GM18867 (cell line): ENCODE measurements at regions not wholly inside any gene's neighbourhood (a gene's known extent, or its start where the extent isn't known, plus 50 kb on each side); places are given as distances from the start of the nearest gene placed in this dataset.

Experiments used
- ATAC-seq: cut with Tn5 transposase; IDR thresholded peaks from one replicate; pipeline ENCODE4 v1.9.1; 2021; ENCODE audit warnings: mild to moderate bottlenecking, moderate library complexity; ENCODE audit not compliant: unreplicated experiment

DNA sequence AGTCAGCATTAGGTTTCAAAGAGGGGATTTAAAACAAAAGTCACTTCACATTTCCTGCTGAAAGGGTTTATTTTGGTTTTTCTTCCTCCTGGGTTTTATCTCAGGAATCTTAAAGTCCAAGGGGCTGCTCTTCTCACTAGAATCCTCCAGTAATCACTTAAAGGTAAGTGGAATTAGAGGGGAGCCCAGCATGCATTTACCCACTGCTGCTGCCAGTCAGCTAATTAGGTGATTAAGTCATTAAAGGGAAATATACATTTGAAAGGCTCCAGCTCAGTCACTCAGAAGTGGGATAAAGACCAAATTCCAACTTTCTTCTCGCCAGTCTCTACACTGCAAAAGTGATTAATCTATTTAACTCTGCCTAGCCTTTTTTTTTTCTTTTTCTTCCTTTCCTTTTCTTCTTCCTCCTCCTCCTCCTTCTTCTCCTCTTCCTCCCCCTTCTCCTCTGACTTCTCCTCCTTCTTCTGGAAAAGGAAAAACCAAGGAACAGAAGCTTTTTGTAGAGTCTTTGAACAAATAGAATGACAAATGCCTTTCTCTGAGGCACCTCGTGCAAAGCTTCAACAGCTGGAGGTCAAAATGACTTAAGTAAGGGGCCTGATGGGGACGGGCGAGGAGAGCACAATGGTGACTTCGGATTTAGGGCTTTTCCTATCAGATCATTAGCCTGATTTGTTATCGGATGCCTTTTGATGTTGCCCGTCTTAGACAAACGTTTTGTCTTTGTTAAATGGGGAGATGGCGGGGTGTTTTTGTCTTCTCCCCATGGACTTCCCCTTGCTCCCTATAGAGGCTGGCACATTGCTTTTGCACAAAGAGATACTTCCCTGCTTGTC is 617.6 kb downstream of the IRX1 start:
- no peak for ATAC-seq

DNA sequence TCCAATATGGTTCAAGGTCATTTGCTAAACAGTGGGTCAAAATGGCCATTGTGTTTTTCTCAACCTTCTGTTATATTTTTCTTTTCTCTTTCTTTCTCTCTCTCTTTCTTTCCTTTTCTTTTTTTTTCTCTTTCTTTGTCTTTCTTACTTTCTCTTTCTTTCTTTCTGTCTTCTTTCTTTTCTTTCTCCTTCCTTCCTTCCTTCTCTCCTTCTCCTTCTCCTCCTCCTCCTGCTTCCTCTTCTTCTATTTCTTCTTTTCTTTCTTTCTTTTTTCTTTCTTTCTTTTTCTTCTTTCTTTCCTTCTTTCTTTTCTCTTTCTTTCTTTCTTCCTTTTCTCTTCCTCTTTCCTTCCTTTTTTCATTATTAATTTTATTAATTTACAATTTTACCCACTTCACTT is 619.5 kb downstream of the IRX1 start:
- no peak for ATAC-seq

DNA sequence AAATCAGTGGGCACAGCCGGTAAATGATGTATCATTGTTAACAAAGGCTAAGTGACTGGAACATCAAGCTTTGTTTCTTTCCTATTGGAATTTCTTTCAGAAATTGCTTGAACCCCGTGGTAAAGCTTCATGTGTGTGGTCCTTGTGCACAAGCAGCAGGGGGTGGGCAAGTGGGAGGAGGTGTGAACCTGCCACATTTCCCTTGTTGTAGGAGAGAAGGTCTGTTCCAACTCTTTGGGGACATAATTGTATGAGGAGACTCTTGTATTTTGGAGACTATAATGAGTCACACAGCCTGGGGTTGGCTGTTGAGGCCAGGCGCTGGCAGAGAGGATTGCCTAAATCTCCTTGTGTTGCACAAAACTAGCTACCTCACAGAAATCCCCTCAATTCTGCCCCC is 620.5 kb downstream of the IRX1 start:
- ATAC-seq, result no peak

DNA sequence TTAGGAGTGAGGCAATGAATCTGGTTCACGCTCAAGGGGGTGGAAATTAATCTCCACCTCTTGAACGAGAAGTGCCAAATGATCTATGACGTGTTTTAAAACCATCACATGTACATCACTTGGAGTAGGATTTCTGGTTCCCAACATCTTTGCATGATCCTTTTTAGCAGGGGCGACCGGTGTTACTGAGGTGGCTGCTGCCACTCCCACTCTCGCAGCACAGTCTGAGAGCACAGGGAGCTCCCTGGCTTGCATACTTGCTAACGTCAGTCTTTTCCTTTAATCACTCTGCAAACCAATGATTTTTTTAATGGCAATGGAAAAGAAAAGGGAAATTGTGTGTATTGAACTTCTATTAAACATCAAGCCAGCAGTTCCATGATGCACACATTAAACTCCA is 624.4 kb downstream of the IRX1 start:
- no peak for ATAC-seq

DNA sequence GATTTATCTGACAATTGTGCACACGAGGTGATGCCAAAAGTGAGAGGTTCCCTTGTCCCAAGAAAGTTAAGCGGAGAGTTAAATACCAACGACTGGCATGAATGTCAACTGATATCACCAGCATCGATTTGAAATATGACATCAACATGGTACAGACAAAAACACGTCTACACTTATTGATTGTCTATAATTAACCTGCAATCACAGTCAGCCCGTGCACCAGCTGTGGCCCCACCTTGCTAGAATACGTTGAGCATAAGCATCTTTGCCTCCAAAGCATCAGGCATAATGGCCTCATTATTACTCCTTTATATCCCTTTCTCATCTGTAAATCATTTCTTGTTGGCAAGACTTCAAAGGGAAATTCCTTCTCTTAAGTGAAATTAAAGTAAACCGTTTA is 625.4 kb downstream of the IRX1 start:
- ATAC-seq, result no peak

DNA sequence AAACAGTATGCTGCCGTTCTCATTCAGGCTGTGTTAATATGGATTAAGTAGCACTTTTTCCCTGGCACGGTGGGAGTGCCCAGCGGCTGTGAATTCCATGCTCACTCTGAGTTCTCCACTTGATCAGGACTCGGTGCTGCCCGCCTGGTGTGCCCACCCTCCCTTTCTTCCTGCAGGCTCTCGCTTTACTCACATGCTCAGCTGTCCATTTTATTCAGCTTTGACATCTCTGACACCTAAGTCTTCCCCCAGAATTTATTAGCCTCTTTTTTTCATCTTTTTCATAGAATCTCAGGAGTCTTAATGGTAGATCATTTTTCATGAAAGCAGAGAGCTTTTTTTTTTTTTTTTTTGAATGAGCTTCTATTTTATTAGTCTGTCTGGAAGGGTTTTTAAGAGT is 626.5 kb downstream of the IRX1 start:
- no peak for ATAC-seq

DNA sequence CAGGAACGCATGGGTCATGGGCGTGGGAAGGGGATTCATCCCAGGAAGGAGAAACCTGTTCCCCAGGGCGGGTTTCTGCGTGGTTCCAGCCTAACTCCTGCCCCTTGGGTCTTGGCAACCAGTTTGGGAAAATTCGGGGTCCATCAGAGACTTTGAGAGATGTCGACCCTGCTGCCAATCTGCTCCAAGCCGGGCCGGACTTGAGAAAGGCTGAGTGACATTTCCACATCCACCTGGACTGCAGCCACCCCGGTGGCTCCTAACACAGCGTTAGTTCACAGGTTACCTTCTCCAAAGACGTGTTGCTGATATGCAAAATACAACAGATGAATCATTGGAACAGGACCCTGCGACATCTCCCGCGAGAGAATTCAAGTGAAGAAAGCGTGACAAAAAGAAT is 627.2 kb downstream of the IRX1 start:
- ATAC-seq, result no peak

DNA sequence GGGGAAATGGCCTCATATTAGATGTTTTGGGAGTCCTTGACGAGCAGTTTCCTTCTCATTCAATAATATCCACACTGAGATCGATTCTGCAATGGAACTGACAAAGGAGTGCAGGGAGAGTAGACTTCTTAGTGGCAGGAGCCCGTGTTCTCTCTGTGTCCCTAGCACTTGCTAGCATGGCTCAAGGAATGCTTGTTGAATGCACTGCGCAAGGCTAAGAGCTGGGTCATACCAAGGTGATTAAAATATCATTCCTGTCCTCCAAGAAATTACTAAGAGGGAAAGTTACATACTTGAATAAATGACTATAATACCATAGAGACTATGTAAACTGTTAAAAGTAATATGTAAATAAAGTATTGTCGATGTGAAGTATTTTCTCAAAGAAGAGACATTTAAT is 630.1 kb downstream of the IRX1 start:
- ATAC-seq, result no peak

DNA sequence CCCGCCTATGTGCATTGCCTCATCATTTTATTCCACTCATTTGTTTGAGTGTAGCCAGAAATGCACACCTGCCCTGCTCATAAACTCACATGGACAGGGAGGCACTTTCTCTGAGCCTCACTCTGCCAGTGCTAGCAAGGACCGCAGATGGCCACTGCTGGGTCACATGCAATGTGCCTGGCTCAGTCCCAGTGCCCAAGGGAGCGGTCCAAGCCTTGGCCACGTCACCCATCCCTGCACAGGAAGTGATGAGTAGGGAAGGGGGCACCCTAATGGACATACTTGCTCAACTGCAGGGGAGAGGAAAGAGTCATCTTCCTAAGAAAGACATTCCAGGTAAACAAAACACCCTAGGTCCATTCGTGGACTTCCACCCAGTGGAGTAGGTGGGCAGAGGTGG is 630.9 kb downstream of the IRX1 start:
- no peak for ATAC-seq

DNA sequence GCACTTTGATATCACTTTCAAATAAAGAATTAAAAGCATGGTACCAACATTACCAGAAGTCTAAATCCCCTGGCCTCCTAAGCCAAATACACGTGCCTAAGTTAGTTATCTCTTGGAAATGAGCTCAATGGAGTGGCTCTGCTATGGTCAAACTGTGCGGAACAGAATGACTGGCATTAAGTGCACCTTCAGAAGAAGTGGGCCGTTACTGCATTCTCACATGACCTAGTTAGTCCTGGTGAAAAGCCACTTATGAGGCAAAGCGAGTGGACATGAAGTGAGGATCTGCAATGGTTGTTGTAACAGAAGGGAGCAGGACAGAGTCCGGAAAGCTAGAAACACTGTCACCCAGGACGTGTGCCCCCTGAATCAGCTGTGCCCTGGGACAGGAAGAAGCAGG is 633.1 kb downstream of the IRX1 start:
- ATAC-seq, result no peak

DNA sequence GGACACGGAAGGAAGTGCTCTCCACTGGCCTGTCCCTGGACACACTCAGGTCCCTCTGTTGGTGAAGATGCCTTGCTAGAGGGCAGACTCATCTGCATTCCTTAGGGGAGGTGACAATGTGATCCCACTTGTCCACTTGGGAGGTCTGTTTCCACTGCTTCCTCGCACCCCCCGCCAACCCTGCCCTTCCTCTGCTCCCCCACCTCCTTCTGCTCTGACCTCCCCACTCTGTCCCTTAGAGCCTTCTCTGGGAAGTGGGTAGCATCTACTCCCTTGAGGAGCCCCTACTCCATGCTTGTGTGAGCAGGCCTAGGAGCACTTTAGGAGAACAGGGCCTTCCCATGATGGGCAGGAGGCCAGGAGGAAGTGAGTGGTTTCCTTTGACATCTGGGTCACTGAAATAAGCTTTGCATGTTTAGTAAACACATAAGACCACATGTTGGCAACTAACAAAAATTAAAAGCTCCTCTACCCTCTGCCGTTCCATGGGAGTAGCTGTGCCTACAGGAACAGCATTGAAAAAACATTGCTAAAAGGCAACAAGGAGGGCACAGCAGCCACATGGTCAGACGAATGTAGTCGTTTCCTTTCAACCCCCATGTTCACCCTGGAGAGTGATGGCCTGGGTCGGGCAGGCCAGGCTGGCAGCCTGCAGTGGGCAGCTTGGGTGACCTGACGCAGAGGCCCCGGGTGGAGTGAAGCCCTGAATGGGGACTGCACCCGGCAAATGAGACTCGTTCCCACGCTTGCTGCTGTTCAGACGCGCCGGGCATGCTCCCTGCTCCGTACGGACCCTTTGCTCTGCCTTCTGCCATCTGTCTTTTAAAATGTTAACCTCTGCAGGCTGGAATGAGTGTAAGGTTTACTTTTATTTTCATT is 634.0 kb downstream of the IRX1 start:
- ATAC-seq, result no peak

DNA sequence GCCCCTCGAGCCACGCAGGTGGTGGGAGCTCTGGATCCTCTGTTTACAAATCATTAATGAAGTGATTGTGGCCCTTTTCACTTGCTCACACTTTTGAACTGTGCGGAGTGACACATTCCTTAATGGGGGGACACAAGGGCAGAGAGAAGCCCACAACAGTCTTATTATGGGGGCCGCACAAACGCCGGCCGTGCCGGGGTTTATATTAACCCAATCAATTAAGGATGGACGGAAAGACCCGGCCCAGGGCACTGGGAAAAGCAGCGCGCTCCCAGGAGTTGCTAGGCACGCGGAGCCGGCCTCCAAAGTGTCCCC is 634.8 kb downstream of the IRX1 start:
- ATAC-seq, result no peak

DNA sequence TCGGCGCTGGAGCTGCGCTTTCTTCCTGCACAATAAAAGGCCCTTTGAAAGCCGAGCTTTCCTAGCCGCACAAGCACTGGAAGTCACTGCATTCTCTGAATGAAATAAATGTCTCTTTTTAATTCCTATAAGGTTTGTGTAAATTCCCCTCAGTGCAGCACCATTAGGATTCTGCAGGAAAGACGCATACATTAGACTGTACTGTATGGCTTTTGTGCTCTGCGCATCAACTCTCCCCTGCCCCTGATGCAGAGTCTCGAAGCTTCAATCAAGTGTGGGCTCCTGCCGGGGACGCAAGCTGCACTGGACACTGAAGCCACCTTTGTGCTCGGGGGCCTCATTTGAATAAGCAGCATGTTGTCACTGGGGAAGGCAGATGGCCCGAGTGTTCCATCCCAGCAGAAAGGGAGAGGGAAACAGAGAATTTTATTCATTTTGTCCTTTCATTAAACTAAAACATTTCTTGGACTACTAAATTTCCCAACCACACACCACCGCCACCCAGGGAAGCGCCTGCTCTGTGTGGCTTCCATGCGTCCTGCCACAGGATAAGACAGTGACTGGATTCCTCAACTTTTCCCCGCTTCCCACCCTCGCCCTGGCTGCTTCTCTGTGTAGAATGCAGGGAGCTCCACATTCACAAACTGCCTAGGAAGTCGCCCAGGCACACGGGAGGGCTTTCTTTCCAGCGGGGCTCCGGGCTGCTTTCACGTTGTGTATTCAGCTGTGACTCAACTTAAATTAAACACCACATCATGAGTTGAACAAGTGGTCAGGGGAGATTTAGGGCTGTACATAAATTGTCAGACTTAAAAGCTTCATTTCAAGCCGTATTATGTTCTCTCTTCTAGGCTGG is 635.4 kb downstream of the IRX1 start:
- ATAC-seq, result no peak

DNA sequence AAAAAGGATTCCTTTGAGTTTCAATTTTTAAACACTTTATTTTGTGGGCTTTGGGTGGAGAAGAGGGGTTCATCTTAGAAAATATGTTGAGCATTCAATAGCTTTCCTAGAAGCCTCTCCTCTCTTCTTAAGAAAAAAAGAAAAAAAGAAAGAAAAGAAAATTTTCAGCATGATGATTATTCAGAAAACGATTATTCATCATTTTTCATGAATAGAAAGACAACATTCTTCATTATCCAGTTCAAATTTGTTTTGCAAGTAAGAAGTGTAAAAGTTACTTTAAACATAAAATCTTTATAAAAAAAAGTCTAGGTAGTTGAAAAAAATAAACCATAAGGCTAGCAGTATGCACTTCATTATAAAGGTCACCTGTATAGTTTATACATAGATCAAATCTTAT is 636.5 kb downstream of the IRX1 start:
- no peak for ATAC-seq

DNA sequence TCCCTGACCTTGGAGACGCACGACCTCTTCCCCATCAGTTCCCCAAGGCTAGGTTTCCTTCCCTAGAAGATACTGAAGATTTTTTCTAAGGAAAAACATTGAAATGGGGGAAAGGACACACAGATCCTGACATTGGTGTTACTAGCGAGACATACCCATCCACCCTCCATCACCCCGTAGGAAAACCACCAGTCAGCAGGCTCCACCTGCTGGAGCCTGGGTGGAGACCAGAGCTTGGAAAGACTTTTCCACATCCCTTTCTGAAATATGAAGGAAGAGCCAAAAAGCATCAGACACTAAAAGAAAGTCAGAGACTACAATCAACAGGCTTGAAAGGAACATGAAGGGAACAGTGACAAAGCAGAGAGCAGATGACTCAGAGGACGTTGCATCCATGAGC is 638.0 kb downstream of the IRX1 start:
- no peak for ATAC-seq

DNA sequence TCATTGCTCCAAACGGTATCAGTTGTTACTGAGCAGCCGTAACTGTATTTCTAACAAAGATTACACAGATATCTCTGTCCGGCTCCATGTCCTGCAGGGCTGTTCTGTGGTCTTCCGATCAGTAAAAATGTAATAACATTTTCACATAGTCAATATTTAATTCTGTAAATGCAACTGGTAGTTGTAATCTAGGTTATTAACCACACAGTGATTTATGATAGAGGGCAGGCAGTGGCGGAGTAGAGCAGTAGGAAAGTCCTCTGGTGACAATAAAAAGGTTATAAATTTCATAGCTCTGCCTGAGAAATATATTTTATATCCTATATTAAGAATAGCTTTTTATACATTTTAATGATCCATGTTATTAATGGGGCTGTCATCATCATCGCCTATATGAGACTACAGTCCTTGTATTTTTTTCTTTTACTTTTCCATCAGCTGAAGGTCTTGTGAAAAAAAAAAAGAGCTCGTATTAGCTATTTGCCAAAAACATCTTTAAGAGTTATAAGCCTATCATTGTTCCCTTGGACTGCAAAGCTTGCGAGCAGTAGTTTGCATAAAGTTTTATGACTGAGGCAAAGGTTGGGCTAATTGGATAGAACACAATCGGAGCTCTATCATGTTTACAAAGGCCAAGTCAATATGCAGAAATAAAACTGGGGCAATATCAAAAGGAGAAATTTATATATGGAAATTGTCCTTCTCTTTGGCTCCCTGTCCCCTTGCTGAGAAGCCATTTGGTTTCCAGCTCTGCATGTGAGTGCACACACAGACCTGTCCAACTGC is 648.0 kb downstream of the IRX1 start:
- ATAC-seq, result no peak

DNA sequence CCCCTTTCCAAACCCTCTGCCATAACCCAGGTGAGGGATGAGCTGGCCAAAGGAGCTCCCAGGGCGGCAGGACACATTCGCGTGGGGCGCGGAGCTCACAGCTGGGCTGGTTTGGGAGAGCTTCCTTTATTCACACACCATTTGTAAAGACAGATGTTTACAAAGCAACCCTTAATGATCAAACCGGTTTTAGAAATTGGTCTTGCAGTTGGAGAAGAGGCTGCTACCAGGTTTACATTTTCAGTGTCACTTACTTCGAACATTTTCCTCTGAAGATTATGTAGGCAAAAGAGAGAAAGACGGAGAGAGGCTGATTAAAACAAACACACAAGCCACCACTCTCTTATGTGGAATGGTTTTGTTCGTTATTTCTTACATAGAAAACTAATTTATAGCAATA is 648.7 kb downstream of the IRX1 start:
- ATAC-seq, result no peak

DNA sequence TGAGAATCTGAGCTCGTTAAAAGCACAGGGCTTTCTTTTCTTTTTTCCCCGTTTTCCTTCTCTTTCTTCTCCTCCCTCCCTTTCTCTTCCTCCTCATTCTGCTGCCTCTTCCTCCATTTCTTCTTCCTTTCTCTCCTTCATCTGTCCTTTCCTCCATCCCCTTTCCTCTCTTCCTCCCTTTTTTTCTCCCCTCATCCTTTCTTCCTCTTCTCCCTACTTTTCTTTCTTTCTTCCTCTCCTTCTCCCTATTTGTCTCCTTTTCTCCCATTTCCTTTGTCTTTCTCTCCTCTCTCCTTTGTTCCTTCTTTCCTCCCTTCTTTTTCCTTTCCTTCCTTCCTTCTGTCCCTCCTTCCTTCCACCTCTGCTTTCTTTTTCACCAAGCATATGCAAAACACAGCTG is 649.4 kb downstream of the IRX1 start:
- no peak for ATAC-seq

DNA sequence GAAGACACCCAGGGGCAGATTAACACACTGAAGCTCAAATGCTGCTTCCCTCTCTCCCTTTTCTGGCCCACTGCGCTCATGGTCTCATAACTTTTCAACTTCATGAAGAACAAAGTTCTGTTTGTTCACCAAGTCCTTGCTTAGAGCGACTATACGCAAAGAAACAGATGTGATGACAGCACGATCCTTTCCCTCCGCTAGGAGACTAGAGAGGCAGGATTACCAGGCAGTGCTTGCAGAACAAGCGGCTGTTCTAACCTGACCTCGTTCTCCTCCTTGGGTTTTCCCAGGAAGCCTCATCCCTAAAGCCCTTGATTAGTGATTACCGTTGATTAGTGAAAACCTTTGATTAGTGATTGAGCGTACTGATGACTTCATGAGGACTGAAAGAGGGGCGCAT is 649.9 kb downstream of the IRX1 start:
- ATAC-seq, result no peak

DNA sequence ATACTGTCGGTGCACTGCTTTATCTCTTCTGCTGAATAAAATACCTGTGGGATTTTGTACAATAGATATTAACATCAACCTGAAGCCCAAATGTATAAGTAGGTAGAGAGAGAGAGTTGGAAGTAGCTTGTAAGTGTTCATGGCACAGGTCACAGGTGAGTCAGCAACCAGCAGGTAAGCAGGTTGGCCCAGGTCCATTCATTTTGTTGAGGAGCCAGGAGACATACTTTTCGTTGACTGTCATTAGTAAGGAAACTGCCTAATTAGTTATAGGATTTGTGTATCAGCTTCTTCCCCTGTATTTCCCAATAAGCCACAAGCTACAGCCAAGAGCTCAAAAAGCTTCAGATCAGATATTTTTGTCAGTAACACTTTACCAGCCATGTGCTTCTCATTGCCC is 650.8 kb downstream of the IRX1 start:
- no peak for ATAC-seq

DNA sequence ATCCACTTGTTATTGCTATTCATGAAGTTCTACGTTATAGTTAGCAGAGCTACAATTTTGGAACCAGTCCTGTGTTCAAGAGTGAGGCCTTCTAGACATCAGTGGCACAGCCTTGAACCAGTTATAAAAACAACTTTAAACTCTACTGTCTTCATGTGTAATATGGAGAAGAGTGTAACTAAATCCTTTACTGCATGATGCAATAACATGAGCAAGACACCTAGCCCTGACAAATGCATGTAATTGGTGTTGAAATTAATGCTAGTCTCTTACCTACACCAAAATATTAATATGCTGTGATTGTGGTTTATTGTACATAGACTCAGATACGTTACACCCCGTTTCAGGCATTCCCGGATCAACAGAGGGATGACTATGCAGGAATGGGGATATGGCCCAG is 654.6 kb downstream of the IRX1 start:
- no peak for ATAC-seq
